ENCODE measurements at regions not wholly inside any gene's neighbourhood (a gene's known extent, or its start where the extent isn't known, plus 50 kb on each side); places are given as distances from the start of the nearest gene placed in this dataset.

DNA sequence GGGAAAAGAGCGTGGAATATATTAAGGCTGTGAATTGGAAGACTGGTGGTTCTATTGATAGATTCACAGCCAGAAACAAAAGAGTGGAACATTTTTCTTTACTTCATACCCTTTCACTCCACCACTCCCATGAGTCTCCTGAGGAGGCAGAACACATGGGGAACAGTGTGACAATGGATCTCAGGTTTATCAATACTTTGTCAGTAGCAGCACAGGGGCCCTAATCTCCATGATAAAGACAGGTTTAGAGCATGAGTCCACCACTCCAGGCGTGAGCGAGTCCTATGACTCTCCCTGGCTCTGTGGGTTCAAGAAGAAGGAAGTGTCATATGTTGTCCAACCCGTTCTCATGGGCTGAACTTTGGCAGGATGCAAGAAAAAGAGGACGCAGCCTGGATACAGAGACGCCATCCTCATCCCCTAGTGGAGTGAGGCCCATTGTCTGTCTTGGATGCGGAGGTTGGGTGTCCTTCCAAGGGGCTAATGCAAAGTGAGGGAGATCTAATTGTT, 361.2 kb downstream of the TMEM114 start:
- TF ChIP-seq, protein P1, sequence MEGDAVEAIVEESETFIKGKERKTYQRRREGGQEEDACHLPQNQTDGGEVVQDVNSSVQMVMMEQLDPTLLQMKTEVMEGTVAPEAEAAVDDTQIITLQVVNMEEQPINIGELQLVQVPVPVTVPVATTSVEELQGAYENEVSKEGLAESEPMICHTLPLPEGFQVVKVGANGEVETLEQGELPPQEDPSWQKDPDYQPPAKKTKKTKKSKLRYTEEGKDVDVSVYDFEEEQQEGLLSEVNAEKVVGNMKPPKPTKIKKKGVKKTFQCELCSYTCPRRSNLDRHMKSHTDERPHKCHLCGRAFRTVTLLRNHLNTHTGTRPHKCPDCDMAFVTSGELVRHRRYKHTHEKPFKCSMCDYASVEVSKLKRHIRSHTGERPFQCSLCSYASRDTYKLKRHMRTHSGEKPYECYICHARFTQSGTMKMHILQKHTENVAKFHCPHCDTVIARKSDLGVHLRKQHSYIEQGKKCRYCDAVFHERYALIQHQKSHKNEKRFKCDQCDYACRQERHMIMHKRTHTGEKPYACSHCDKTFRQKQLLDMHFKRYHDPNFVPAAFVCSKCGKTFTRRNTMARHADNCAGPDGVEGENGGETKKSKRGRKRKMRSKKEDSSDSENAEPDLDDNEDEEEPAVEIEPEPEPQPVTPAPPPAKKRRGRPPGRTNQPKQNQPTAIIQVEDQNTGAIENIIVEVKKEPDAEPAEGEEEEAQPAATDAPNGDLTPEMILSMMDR (IDR thresholded peaks at IDR 0.05), result no peak
- TF ChIP-seq POLR2A (IDR thresholded peaks at IDR 0.05), result no peak
